Amniotic epithelial cell (primary cell): ENCODE measurements at regions not wholly inside any gene's neighbourhood (a gene's known extent, or its start where the extent isn't known, plus 50 kb on each side); places are given as distances from the start of the nearest gene placed in this dataset.
A peak's percentile ranks its signal among the peaks of the same experiment; 100 is the strongest.
"Not testable (repeated sequence)": the region's sequence is repeated elsewhere in the genome, so short reads cannot be mapped to it uniquely, and the experiment has no call there.

Experiments
- DNase-seq: peaks from one replicate; pipeline ENCODE4 v3.0.0-alpha.2; 2010; ENCODE audit warnings: low read depth

- no peak for DNase-seq
Measured at GRCh38 chr17:64772845-64773299, 110.8 kb upstream of the SMURF2 start.

DNA sequence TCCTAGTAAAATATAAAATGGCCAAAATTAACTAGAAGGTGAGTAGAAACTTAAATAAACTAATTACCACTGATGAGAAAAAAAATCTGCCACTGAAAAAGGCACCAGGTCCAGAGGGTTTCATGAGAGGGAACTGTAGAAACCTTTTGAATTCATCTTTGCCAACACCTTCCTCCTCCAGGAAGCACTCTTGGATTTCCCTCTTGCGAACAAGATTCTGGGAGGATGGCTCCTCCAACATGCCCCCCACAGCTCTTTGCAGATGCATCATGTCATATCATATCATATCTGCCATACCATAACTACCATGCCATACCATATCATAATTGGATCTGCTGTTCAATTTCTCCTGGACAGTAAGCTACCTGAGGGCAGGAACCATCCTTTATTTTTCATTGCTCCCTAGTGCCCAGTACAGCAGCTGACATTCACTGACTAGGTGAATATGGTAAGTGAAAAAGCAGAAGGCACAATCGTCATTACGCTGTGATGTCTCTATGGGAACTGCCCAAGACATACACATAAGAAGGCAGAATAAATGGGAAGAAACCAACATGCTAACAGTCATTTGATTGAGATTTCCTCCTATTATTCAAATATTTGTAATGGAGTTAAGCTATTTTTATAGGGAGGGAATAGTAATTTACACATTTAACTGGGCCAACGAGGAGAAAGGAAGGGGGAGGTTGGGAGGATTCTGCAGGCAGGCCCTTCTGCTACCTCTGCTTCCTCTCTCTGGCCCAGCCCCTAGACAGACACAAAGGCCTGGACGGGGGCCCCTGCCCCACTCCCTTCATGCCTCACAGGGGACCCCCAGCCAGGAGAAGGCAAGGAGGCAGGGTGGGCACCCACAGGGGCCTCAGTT lies 110.1 kb upstream of the SMURF2 start:
- DNase-seq, result no peak

GRCh38 chr17:64769712-64770111 lies 107.6 kb upstream of the SMURF2 start:
- DNase-seq, result no peak

GRCh38 chr17:64767269-64767997 lies 105.3 kb upstream of the SMURF2 start:
- no peak for DNase-seq

- DNase-seq, result no peak
Measured at GRCh38 chr17:64765191-64765889, 103.2 kb upstream of the SMURF2 start.

- no peak for DNase-seq
Measured at GRCh38 chr17:64750891-64751677, 89.0 kb upstream of the SMURF2 start.

DNA sequence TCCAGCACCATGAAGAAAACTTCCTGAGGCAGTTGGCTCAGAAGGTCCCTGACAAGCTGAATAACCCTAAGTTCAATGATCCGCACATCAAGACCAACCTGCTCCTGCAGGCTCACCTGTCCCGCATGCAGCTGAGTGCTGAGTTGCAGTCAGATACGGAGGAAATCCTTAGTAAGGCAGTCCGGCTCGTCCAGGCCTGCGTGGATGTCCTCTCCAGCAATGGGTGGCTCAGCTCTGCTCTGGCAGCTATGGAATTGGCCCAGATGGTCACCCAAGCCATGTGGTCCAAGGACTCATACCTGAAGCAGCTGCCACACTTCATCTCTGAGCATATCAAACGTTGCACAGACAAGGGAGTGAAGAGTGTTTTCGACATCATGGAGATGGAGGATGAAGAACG lies 88.4 kb upstream of the SMURF2 start:
- DNase-seq, result no peak

DNA sequence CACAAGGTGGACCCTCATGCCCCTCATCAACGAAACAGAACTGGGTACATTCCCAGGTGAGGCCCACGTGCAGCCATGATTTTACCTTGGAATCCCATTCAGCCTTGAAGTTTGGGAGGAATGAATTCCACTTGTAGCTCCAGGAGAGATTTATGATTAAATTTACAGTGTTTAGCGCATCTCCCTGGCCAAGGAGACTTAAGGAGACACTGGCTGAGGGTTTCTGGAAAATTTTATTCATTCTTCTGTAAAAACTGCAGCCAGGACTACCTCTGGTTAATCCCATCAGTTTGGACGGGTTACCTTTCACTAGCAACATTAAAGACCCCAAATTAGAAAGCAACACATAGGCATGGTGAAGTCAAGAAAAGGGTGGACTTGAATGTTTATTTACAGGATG lies 87.2 kb upstream of the SMURF2 start:
- no peak for DNase-seq

GRCh38 chr17:64747938-64748540 lies 85.9 kb upstream of the SMURF2 start:
- peak; percentile 75 for DNase-seq

DNA sequence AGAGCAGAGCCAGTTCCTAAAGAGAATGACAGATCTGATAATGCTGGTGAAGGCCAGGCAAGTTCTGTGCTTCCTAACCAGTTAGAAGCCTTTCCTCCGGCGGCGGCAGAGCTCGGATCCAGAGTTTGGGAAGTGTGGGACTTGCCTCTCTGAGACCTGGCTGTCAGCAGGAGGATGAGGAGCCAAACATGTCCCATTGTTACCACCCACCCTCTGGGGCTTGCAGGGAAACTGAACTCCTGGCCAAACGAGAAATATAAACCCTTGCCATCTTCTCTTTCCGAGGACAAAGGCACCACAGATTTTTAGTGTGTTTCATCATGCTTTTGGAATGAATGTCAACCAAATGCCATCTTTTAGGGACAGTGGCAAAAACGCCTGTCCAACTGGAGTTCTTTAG lies 80.2 kb upstream of the SMURF2 start:
- no peak for DNase-seq

DNA sequence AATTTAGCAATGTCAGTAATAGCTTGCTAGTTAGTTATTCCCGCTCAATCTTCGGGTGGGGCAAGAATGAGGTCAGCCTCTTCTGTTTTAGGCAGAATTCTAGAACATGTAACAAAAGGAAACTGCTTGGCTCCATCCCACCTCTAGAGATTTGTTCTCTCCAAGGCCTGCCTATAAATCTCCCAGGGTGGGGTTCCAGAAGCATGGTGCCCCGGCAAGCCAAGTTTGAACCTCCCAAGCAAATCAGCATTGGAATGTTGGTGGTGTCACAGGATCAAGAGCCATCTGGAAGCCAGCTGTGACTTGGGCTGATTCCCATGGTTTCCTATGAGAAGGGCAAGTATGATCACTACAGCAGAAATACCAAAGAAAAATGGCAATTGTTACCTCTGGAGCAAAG lies 79.8 kb upstream of the SMURF2 start:
- DNase-seq, result not testable (repeated sequence)

DNA sequence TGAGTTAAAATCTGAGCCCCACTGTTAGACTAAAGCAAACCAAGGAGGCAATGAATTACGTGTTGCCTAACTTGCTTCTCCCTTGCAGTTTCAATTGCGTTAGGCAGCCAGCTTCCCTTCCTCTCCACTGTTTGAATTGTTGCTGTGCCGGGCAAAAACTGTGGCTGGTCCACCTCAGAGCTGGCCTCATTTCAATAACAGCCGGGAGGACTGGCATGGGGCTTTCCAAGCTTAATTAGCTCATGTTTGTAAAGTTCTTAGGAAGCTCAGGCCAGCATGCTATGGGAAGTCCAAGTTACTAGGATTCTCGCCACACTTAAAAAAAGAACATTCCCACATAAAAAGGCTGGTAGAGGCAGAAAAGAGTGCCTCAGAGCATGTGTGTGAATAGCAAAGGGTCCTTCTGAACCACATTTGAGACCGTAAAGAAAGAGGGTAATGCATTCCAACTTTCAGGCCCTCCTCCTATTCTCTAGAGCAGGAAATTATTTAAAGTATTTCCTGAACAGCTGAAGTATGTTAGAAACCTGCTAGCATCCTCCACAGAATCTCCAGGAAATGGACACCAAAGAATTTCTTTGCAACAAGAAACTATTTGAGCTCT lies 79.0 kb upstream of the SMURF2 start:
- no peak for DNase-seq

DNA sequence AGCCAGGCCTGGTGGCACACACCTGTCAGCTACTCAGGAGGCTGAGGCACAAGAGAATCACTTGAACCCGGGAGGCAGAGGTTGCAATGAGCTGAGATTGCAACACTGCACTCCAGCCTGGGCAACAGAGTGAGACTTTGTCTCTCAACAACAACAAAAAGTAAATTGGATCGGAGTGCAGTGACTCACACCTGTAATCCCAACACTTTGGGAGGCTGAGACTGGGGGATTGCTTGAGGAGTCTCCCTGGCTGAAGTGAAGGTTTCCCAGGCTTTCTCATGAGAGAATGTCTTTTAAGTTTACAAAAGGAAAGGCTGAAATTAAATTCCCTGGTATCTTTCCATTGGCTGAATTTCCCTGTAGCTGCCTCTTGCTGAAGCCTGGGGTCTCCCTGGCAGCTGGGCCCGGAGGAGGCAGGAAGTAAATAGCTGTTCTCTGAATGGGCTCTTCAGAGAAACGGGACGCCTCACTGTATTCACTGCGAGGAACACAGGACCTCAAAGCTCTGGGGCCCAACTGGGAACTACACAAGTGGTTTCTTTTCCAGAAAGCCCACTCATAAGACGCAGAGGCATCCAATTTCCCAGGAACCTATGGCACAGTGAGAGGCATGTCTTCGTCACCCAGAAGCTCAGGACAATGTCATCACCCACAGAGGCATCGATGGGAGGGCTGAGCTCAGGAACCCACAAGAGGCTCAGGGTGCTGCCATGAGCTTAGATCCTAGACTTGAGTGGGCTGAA lies 77.4 kb upstream of the SMURF2 start:
- DNase-seq, result peak; percentile 43

DNA sequence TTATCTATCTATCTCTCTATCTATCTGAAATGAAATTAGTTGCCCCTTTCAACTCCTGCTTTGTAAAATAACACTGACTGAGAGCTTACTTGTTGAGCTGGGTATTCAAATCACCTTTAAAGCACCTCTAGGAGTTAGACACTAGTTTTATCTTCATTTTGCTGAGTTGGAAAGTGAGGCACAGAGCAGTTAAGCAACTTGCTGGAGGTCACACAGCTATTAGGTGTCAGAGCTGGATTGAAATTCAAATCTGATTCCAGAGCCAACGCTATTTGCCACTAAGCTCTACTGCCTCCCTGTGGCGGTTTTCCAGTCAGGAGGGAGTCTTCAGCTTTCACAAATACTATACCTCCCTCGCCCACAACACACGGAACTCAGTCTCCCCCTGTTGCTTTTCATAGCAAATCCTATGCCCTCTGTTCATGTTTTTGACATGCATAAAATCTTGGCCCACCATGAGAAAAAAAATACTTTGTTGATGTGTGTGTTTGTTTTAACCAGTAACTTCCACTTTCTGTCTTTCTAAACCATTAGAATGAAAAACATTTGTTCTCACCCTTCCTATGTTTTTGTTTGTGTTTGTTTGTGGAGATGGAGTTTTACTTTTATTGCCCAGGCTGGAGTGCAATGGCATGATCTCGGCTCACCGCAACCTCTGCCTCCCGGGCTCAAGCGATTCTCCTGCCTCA lies 74.8 kb upstream of the SMURF2 start:
- peak; percentile 63 for DNase-seq

DNA sequence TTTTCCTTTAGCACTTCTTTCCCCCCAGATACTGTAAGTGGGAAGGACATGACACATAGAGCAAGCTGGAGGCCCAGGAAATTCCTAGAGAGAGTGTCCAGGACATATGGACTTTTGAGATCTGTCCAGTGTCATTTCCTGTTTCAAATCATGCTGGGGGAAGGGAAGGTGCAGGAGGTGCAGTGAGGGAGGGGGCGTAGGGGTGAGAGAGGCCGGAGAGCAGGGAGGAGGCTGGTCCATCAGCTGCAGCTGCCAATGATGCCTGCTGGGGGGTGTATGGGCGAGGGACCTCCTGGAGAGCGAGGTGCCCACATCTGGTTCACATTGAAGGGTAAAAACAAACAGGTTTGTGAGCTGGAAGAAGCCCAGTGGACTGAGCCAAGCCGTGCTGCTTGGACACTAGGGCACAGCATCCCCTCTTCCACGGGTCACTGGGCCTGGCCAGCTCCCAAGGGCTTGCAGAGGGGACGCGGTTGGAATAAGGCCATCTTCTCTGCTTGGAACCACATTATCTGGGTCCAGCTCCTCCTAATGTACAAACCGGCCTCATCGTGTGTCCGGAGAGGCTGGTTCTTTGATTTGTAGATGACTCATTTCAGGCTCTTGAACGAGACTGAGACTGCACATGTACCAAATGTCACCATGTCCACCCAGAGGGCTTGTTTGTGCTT lies 70.4 kb upstream of the SMURF2 start:
- DNase-seq, result no peak

GRCh38 chr17:64730023-64730422 lies 67.9 kb upstream of the SMURF2 start:
- peak; percentile 44 for DNase-seq

DNA sequence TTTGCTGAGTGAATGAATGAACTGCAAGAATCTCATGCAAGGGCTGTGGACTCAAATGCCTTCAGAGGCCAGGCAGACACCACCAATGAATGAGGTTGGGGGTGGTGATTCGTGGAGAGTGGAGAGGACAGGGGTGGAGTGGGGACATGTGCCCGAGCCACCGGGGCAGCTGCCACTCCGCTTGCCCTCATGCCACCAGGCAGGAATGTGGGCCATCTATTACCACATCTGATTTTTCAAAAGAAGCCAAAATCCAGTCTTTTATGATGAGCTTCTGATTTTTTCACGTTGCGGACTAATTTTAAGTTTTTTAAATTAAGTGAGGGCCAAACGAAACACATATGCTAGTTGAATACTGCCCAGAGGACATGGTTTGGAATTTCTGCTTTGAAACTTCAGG lies 67.1 kb upstream of the SMURF2 start:
- DNase-seq, result no peak

DNA sequence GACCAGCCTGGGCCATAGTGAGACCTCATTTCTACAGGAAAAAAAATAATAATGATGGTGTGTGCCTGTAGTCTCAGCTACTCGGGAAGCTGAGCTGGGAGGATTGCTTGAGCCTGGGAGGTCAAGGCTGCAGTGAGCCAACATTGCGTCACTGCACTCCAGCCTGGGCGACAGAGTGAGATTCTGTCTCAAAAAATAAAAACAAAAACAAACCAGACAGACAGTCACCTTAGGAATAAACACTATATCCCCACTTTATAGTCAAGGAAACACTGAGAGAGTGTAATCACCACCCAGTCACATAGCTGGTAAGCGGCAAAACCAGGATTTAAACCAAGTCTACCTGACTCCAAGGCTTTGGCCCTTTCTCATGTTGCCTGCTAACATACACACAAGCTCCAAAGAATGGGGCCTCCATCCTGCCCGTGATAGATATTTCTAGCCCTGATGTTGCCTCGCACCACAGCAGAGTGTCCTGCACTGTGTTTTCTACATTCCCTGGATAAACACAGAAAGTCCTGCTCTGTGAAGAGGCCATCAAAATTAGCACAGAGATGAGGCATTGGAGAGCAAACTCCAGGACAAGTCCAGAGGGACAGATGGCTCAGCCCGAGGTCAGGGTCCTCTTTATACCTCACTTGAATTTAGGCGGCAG lies 66.1 kb upstream of the SMURF2 start:
- DNase-seq, result no peak

GRCh38 chr17:64726025-64726424 lies 63.9 kb upstream of the SMURF2 start:
- DNase-seq, result not testable (repeated sequence)
